Activated CD8-positive, alpha-beta T cell treated with anti-CD3 and anti-CD28 coated beads, Interleukin-2, amount 10 ng/mL, durations not matched to agents 7 days and 5 days (primary cell): ENCODE measurements at regions not wholly inside any gene's neighbourhood (a gene's known extent, or its start where the extent isn't known, plus 50 kb on each side); places are given as distances from the start of the nearest gene placed in this dataset.
"Not testable (repeated sequence)": the region's sequence is repeated elsewhere in the genome, so short reads cannot be mapped to it uniquely, and the experiment has no call there.

Experiments
- ATAC-seq: fragments of 150-1000 bp; cut with Tn5 transposase; one replicate; pipeline ENCODE4 v1.10.0; 2021; ENCODE audit warnings: moderate library complexity
- CTCF ChIA-PET: fragments of 350-600 bp; sonication (Branson Sonifier 250); formaldehyde crosslinking; loops from one replicate; lab custom pipeline; 2021; ENCODE audit warnings: antibody characterized with exemption; lab: Charles Lee
- POLR2A ChIA-PET: fragments of 350-600 bp; sonication (Branson Sonifier 250); formaldehyde crosslinking; loops from one replicate; lab custom pipeline; 2021; ENCODE audit warnings: antibody characterized with exemption; lab: Charles Lee
- DNase-seq: peaks from one replicate; pipeline ENCODE4 v3.0.0-alpha.2; 2020
- H3K27ac Mint-ChIP-seq: one replicate; pipeline ENCODE4 v1.8.0; 2021; ENCODE audit warnings: mild to moderate bottlenecking, mixed read lengths
- H3K27me3 Mint-ChIP-seq: one replicate; pipeline ENCODE4 v1.8.0; 2021; ENCODE audit warnings: low read depth, mixed read lengths
- H3K36me3 Mint-ChIP-seq: one replicate; pipeline ENCODE4 v1.8.0; 2021; ENCODE audit warnings: low read depth, mixed read lengths
- H3K4me1 Mint-ChIP-seq: one replicate; pipeline ENCODE4 v1.8.0; 2021; ENCODE audit warnings: low read depth, mixed read lengths
- H3K4me3 Mint-ChIP-seq: one replicate; pipeline ENCODE4 v1.8.0; 2021; ENCODE audit warnings: mild to moderate bottlenecking, mixed read lengths
- H3K9me3 Mint-ChIP-seq: one replicate; pipeline ENCODE4 v1.8.0; 2022; ENCODE audit warnings: mixed read lengths; ENCODE audit not compliant: insufficient read depth

GRCh38 chr6:85715797-85716196, 73.1 kb upstream of the SYNCRIP start:
- H3K4me3 Mint-ChIP-seq: no peak overlapping the region
- peaks cover 8% of the 10 kb centered on the region for H3K9me3 Mint-ChIP-seq
- ChIA-PET CTCF (no interaction called here), POLR2A (no interaction called here)
- H3K4me1 Mint-ChIP-seq: no peaks in the 10 kb centered on the region
- H3K27ac Mint-ChIP-seq: no peak overlapping the region
- H3K36me3 Mint-ChIP-seq: no peaks in the 10 kb centered on the region
- no peak for ATAC-seq
- no peak for DNase-seq
- no peaks in the 10 kb centered on the region for H3K27me3 Mint-ChIP-seq

GRCh38 chr6:85714893-85715530, 72.3 kb upstream of the SYNCRIP start:
- H3K36me3 Mint-ChIP-seq: no peaks in the 10 kb centered on the region
- CTCF ChIA-PET: no interaction called here
- no peak for DNase-seq
- H3K27me3 Mint-ChIP-seq: no peaks in the 10 kb centered on the region
- no peaks in the 10 kb centered on the region for H3K4me1 Mint-ChIP-seq
- POLR2A ChIA-PET: no interaction called here
- H3K4me3 Mint-ChIP-seq: no peak overlapping the region
- no peak for ATAC-seq
- peaks cover 8% of the 10 kb centered on the region for H3K9me3 Mint-ChIP-seq
- no peak overlapping the region for H3K27ac Mint-ChIP-seq

- no peaks in the 10 kb centered on the region for H3K27me3 Mint-ChIP-seq
- peaks cover 8% of the 10 kb centered on the region for H3K9me3 Mint-ChIP-seq
- H3K27ac Mint-ChIP-seq: no peak overlapping the region
- no peaks in the 10 kb centered on the region for H3K36me3 Mint-ChIP-seq
- ChIA-PET POLR2A (no interaction called here), CTCF (no interaction called here)
- no peaks in the 10 kb centered on the region for H3K4me1 Mint-ChIP-seq
- H3K4me3 Mint-ChIP-seq: no peak overlapping the region
- DNase-seq (no peak), ATAC-seq (no peak)
Measured at GRCh38 chr6:85712346-85712745, 69.7 kb upstream of the SYNCRIP start.

GRCh38 chr6:85707515-85708145, 64.9 kb upstream of the SYNCRIP start:
- DNase-seq, H3K27me3 Mint-ChIP-seq, H3K9me3 Mint-ChIP-seq, POLR2A ChIA-PET, CTCF ChIA-PET, H3K27ac Mint-ChIP-seq, H3K36me3 Mint-ChIP-seq, ATAC-seq, H3K4me1 Mint-ChIP-seq, H3K4me3 Mint-ChIP-seq: not testable (repeated sequence)

GRCh38 chr6:85706272-85706671, 63.6 kb upstream of the SYNCRIP start:
- CTCF ChIA-PET: no interaction called here
- POLR2A ChIA-PET: interaction anchor here (1.6 kb wide), 1 partner anchor 28 kb away, joined by 4 read pairs; no protein-coding TSS in a partner anchor
- Mint-ChIP-seq H3K27ac (no peak overlapping the region), H3K9me3 (no peaks in the 10 kb centered on the region), H3K36me3 (no peaks in the 10 kb centered on the region), H3K4me3 (no peak overlapping the region), H3K27me3 (no peaks in the 10 kb centered on the region), H3K4me1 (no peaks in the 10 kb centered on the region)
- no peak for DNase-seq
- no peak for ATAC-seq

- no peak for ATAC-seq
- H3K4me1 Mint-ChIP-seq: no peaks in the 10 kb centered on the region
- no peak overlapping the region for H3K27ac Mint-ChIP-seq
- H3K9me3 Mint-ChIP-seq: no peaks in the 10 kb centered on the region
- H3K27me3 Mint-ChIP-seq: no peaks in the 10 kb centered on the region
- no peaks in the 10 kb centered on the region for H3K36me3 Mint-ChIP-seq
- ChIA-PET POLR2A (interaction anchor here (1.6 kb wide), 1 partner anchor 27 kb away, joined by 4 read pairs; no protein-coding TSS in a partner anchor), CTCF (no interaction called here)
- H3K4me3 Mint-ChIP-seq: no peak overlapping the region
- no peak for DNase-seq
Measured at GRCh38 chr6:85705220-85705619, 62.5 kb upstream of the SYNCRIP start.

GRCh38 chr6:85703406-85703805, 60.7 kb upstream of the SYNCRIP start:
- no peak overlapping the region for H3K27ac Mint-ChIP-seq
- ChIA-PET CTCF (no interaction called here), POLR2A (interaction anchor here (0.9 kb wide), 1 partner anchor 26 kb away, joined by 4 read pairs; no protein-coding TSS in a partner anchor)
- ATAC-seq (no peak), DNase-seq (no peak)
- no peaks in the 10 kb centered on the region for H3K4me1 Mint-ChIP-seq
- H3K9me3 Mint-ChIP-seq: no peaks in the 10 kb centered on the region
- no peaks in the 10 kb centered on the region for H3K27me3 Mint-ChIP-seq
- no peak overlapping the region for H3K4me3 Mint-ChIP-seq
- no peaks in the 10 kb centered on the region for H3K36me3 Mint-ChIP-seq
